HG03469 (cell line): ENCODE measurements at regions not wholly inside any gene's neighbourhood (a gene's known extent, or its start where the extent isn't known, plus 50 kb on each side); places are given as distances from the start of the nearest gene placed in this dataset.
"Not testable (repeated sequence)": the region's sequence is repeated elsewhere in the genome, so short reads cannot be mapped to it uniquely, and the experiment has no call there.

Experiments used
- ATAC-seq: cut with Tn5 transposase; IDR thresholded peaks from one replicate; pipeline ENCODE4 v1.9.1; 2021; ENCODE audit warnings: mild to moderate bottlenecking, moderate library complexity, moderate number of reproducible peaks; ENCODE audit not compliant: unreplicated experiment

DNA sequence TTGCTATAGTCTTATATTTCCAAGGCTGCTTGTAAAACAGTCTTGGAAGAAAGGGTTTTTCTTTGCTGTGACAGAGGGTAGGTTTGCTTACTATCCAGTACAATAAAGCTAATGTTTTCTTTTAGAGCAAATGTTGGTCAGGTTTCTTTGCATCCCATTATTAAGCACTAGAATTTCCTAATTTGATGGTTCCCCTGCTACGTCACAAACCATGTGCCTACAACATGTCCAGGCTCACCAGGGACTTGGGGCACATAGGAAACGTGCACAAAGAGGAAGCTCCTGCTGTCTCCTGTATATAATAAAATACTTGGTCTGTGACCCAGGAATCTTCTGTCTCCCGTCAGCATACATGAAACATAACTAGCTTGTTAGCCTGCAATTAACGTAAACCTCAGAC lies 486.3 kb upstream of the LRFN5 start:
- no peak for ATAC-seq

DNA sequence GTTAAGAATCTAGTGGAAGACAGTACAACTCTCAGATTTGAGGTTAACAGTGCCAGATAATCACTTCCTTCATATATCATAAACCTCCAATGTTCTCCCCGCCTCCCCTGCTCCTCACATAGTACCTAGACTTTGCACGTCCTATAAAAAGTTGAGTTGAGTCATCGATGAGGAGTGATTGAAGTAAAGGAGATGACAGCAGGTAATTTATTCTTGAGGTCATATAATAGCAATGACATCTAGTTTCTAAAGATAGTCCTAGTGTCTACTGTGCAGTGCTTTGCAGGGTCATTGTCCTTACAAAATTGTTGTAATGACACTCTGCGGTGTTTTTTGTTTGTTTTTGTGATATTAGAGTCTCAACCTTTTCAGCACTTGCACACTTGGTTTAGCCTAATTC lies 510.5 kb upstream of the LRFN5 start:
- ATAC-seq: no peak

DNA sequence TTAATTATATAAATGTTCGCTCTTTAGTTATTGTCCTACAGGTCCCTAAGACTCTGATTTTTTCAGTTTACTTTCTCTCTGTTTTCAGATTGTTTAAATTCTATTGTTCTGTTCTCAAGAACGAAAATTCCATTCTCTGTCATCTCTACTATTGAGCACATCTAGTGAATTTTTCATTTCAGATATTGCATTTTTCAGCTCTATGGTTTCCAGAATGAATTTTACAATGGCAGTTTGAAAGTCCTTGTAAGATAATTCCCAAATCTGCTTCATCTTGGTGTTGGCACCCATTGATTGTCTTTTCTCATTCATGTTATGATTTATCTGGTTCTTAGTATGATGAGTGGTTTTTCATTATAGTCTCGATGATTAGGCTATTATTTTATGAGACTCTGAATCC lies 519.6 kb upstream of the LRFN5 start:
- no peak for ATAC-seq

DNA sequence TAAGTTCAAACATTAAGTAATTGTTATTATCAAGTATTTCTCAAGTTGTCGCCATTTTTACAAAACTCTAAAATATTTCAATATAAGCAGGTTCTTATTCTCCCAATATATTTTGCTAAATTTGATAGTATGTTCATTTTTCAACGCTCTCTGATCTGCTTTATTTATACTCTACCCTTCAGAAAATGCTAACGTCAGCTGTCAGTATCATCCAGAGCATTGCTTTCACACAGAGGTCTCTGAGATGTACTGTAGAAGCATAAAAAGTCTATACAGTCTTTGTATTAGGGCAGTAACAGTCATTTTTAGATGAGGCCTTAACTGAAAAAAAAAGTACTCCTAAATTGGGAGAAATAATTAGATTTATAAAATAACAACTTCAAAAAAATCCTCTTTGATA lies 533.1 kb upstream of the LRFN5 start:
- ATAC-seq: no peak

DNA sequence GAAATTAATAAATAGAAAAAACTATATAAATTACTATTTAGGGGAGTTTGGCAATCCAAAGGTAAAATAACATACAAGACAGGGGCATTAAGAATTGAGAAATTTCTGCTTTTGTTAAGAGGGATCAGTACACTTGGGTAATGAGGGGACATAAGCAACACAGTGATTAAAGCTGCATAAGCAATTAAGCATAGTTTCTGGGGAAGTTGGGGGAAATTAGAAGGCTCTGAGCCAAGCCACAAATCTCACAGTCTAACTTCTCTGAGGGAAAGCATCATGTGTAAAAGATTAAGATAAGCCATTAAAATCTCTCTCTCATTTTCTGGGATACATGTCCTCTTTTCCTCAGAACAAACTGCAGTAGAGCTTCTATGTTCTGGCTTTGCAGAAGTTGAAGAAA lies 533.9 kb upstream of the LRFN5 start:
- no peak for ATAC-seq

DNA sequence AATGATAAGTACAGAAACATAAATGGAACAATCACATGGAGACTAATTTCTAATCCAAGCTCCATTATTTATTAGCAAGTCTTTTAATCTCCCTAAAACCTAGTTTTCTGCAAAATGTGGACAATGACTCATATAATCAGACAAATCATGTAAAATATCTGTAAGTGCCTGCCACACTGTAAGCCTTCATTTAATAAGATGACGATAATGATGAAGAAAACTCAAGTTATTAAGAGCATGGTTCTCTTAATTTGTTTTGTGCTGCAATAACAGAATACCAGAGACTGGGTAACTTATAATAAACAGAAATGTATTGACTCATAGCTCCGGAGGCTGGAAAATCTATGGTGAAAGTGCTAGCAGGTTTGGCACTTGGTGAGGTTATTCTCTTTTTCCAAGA lies 535.3 kb upstream of the LRFN5 start:
- ATAC-seq: no peak

DNA sequence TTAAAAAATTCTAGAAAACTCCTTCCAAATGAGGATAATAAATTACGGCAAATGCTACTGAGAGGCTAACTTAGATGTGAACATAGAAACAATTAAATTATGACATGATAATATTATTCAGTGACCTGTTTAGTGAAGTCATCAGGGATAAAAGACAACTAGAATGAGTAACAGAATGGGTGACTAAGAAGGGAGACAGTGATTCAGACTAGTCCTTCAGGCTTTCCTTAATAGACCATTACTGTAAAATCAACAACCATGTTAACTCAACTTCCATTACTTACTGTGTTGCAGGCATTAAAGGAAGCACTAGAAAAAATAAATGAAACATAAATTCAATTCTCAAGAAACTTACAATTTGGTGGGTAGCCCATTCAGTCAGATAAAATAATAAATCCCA lies 543.9 kb upstream of the LRFN5 start:
- no peak for ATAC-seq

DNA sequence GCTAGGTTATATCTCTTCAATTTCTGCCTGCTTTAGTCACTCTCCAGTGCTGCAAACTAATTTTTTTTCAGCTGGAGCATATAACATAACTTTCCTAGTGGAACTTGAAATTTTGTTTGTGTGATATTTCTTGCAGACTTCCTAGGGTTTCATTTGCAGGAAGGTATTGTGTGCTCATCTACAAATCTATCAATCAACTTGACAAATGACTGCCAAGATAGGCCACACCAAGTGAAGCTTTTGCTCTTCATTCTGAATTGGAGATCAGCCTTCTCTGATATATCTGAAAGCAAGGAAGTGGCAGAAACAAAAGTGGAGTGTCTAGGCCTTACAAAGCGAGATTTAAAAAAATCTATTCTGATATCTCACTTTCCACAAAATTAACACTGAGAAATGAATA lies 551.1 kb upstream of the LRFN5 start:
- ATAC-seq: no peak

DNA sequence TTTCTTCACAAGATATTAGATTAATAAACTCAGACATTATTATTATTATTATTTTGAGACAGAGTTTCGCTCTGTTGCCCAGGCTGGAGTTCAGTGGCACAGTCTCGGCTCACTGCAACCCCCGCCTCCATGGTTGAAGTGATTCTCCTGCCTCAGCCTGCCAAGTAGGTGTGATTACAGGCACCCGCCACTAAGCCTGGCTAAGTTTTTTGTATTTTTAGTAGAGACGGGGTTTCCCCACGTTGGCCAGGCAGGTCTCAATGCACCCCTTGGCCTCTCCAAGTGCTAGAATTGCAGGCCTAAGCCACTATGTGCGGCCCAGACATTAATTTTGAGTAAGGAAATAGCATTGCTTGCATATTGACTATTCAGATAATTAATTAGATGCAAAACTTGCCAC lies 554.9 kb upstream of the LRFN5 start:
- ATAC-seq: no peak

DNA sequence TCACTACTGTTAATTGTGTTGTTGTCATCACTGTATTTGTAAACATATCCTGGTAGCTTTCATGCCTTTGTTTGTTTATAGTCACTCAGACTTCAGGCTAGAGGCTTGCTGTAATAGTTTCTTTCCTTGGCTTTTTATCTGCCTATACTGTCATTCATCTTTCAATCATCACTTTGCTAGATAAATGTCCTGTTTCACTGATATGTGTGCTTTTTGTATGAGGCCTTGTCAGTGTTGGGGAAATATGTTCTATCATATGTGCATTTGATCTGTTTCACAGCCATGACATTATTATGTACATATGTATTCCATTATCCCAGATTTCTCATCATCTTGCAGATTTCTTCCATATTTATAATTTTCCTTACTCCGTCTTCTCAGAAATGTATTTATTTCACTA lies 558.9 kb upstream of the LRFN5 start:
- ATAC-seq: no peak

DNA sequence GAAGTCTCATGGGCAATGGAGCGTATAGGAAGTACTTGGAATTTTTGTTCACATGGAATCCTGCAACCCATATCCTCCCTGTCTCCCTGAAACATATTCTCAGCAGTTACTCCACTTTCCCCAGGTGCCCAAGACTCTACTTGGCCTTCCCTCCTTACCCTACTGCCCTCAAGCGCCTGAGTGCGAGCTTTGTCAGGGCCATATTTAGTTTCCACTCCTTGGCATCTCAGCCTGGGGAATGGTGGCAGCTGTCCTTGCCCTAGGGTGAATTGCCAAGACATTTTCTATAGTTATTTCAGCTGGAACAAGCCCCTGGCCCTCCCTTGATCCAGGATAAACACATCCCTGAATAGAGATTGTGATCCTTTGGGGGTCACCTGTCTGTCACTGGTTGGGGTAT lies 569.3 kb upstream of the LRFN5 start:
- ATAC-seq: no peak

DNA sequence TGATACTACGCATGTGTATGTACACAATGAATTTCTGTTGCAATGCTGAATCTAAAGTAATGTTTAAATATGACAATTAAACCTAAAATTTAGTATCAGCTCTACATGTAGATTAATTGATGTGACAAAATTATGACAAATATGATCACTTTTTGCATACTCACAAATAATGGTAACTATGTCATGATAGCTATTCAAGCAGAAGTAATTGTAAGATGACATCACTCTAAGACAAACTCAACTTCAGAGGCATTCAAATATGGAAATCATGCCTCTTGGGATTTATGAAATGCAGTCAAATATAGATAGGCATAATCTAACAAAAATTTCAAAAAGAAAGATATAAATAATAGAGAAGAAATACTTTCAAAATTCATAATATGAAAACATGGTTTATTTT lies 571.7 kb upstream of the LRFN5 start:
- no peak for ATAC-seq

DNA sequence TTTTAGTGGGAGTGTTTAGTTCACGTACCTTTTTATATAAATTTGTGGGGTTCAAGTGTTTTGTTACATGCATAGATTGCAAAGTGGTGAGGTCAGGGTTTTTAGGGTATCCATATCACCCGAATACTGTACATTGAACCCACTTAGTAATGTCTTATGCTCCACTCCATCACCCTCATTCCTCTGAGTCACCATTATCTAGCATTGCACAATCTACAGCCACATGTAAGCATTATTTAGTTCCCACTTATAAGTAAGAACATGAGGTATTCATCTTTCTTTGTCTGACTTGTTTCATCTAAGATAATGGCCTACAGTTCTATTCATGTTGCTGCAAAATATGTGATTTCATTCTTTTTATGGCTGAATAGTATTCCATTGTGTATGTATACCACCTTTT lies 583.7 kb upstream of the LRFN5 start:
- ATAC-seq: no peak

DNA sequence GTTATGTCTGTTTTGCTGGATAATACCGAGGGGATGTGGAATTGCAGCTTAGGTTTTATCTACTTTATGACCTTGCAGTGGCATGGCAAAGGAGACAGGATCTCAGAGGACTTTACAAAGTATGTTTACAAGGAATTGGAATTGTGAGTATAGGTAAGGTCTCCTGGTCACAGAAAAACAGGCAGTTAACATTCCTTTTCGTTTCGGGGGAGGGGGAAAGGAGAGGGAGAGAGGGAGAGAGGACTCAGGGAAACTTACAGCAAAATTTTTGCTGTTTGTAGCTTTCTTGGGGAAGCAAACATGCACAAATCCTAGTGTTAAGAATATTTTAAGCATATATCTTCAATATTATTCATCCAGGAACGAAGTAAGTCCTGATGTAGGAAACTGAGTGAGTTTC lies 590.5 kb upstream of the LRFN5 start:
- no peak for ATAC-seq

DNA sequence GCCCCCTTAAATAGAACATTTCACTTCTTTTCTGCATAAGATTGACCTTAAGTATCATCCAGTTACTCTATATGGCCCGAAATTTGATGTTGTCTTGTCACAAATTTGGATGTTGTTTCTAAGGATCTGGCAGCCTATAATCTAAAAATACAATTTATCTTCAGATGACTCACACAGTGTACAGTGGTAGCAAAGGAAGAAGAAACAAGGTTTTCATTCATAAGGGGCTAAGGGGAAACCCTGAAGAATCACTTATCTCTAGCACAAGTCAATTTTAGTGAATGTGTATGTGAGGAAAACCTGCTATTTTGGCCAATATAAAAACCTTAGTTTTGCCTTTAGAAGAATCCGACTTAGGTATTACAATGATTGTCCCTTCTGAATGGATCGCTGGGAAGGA lies 606.3 kb upstream of the LRFN5 start:
- ATAC-seq: no peak

DNA sequence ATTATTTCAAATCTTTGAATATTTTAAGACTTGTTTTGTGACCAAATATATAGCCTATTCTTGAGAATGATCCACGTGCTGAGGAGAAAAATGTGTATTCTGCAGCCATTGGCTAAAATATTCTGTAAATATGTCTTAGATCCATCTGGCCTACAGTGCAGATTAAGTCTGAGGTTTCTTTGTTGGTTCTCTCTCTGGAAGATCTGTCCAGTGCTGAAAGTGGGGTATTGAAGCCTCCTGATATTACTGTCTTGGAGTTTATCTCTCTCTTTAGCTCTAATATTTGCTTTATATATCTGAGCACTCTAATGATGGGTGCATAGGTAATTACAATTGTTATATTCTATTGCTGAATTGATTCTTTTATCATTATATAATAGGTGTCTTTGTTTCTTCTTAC lies 617.4 kb upstream of the LRFN5 start:
- ATAC-seq: no peak

DNA sequence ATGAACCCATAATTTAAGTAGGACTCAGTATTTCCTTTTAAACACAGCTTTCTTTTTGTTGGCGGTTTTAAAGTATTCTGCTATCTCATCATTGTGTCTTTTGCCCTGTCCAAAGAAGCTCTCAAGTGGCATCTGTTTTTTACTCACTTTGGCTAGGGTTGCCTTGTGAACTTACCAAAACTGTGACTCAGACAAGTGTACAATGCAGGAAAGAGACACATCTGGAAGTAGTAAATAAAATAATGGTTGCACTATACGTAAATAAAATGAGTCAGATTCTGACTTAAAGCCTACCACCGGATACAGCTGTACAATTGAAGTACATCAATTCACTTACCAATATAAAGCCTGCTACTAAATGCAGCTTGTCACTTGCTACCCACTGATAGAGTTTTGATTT lies 619.2 kb upstream of the LRFN5 start:
- ATAC-seq: no peak

DNA sequence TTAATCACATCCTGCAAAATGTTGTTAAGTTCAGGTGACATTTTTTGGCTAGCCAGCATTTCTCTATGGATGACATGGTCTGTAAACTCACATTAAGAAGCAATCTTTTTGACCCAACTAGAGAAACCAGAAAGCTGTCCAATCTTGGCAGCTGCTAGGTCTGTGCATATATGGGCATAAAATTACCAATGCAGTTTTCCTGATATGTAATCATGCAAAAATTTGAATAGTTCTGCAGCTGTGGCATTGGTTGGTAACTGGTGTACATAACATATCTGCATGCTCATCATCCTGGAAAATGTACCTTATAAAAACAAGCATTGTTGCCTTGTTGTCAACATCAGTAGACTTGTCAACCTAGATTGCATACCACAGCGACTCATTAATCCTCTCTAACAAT lies 620.0 kb upstream of the LRFN5 start:
- ATAC-seq: no peak

DNA sequence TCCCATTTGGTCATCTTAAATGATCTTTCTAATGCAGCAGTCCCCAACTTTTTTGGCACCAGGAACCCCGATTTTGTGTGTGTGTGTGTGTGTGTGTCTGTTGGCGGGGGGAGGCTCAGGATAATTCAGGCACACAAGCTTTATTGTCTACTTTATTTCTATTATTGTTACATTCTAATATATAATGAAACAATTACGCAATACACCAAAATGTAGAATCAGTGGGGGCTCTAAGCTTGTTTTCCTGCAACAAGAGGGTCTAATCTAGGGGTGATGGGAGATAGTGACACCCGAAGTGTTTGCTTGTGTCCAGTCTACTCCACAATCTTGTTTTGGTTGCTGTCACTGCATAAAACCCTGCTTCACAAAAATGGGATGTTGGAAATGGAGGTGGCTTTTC lies 621.1 kb upstream of the LRFN5 start:
- no peak for ATAC-seq

DNA sequence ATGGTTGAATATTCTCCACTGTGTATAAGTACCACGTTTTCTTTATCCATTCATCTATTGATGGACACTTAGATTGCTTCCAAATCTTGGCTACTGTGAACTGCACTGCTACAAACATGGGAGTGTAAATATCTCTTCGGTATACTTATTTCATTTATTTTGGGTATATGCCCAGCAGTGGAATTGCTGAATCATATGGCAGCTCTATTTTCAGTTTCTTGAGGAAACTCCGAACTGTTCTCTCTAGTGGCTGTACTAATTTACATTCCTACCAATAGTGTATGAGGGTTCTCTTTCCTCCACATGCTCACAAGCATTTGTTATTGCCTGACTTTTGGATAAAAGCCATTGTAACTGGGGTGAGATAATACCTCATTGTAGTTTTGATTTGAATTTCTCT lies 623.1 kb upstream of the LRFN5 start:
- no peak for ATAC-seq

DNA sequence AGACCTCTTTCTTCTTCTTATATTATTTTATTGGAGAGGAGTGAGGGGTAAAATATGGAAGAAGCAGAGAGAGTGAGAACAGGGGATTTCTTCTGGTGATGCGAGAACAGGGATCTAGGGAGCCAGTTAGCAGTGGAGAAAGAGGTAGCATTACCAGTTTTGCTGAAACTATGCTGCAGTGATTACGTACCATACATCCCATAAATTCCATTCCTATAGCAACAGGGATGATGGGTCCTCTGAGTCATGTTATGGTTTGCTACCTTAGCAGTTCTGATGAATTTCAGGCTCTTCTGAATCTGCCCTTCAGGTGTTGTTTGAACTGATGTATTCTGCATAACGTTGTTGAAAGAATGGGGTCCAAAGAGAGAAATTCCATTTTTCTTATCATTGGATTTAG lies 625.4 kb upstream of the LRFN5 start:
- ATAC-seq: no peak

DNA sequence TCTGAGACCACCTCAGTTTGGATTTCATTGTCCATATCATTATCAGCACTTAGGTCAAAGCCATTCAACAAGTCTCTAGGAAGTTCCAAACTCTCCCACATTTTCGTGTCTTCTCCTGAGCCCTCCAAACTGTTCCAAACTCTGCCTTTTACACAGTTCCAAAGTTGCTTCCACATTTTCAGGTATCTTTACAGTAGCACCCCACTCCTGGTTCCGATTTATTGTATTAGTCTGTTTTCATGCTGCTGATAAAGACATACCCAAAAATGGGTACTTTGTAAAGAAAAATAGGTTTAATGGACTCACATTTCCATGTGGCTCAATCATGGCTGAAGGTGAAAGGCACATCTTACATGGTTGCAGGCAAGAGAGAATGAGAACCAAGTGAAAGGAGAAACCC lies 646.4 kb upstream of the LRFN5 start:
- not testable (repeated sequence) for ATAC-seq

DNA sequence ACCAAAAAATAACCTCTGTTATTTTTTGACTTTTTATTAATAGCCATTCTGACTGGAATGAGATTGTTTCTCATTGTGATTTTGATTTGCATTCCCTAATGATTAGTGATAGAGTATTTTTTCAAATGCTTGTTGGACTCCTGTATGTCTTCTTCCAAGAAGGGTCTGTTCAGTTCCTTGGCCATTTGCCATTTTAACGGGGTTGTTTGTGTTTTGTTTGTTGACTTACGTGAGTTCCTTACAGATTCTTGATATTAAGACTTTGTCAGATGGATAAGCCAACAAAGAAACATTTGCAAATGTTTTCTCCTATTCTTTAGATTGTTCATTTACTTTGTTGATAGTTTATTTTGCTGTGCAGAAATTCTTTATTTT lies 651.6 kb upstream of the LRFN5 start:
- no peak for ATAC-seq

DNA sequence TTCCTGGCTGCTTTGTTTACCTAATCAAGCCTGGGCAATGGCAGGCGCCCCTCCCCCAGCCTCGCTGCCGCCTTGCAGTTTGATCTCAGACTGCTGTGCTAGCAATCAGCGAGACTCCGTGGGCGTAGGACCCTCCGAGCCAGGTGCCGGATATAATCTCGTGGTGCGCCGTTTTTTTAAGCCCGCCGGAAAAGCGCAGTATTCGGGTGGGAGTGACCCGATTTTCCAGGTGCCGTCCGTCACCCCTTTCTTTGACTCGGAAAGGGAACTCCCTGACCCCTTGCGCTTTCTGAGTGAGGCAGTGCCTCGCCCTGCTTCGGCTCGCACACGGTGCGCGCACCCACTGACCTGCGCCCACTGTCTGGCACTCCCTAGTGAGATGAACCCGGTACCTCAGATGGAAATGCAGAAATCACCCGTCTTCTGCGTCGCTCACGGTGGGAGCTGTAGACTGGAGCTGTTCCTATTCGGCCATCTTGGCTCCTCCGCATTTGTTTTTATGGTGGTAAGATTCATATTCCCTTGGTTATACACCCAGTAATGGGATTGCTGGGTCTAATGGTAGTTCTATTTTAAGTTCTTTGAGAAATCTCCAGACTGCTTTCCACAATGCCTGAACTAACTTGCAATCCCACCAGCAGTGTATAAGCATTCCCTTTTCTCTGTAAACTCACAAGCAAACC lies 652.1 kb upstream of the LRFN5 start:
- ATAC-seq: not testable (repeated sequence)
